HK-2 (cell line): ENCODE measurements at regions not wholly inside any gene's neighbourhood (a gene's known extent, or its start where the extent isn't known, plus 50 kb on each side); places are given as distances from the start of the nearest gene placed in this dataset.

Source experiments
- DNase-seq: peaks from one replicate; pipeline ENCODE4 v3.0.0-alpha.2; 2018; ENCODE audit not compliant: unreplicated experiment

DNA sequence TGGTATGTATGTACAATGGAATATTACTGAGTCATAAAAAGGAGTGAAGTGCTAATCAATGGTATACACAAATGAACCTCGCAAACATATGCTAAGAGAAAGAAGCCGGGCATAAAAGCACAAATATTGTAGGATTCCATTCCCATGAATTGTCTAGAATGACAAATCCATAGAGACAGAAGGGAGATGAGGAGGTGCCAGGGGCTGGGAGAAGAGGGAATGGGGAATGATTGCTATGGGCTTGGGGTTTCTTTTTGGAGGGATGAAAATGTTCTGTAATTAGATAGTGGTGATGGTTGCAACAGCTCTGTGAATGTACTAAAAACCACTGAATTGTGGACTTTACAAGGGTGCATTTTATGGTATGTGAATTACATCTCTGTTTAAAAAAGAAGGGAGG is 73.5 kb downstream of the GLI2 start:
- DNase-seq = no peak

- no peak for DNase-seq
Measured at GRCh38 chr2:120809609-120810440, 74.2 kb downstream of the GLI2 start.

GRCh38 chr2:120810639-120811038 is 75.0 kb downstream of the GLI2 start:
- DNase-seq = no peak

DNA sequence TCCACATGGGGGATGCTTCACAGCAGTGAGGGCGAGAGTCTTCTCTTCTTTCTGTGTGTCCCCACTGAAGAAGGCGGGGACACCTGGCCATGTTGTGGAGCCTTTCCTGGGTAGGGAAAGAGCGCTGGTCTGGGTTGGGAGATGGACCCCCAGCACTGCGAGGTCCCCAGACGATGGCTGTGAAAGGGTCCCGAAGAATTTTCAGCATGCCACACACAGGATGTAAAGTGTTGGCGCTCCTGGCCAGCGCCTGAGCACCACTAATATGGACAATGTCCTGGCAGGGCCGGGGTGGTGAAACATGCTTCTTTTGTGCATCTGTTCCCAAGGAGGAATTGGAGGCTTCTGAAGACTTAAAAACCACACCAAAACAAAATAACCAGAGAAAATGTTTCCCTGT is 77.2 kb downstream of the GLI2 start:
- DNase-seq = no peak

DNA sequence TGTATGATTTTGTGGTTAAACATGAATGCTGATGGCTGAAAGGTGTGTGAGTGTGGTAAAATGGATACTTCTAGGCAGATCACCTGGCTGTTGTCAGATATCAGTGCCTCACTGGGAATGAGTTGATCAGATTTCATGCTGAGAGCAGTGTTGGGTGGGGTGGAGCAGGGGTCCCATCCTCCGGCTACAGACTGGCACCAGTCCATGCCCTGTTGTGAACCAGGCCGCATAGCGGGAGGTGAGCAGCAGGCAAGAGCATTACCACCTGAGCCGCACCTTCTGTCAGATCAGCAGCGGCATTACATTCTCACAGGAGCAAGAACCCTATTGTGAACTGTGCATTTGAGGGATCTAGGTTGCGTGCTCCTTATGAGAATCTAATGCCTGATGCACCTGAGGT is 78.7 kb downstream of the GLI2 start:
- no peak for DNase-seq

- no peak for DNase-seq
Measured at GRCh38 chr2:120815292-120815691, 79.6 kb downstream of the GLI2 start.

- DNase-seq = no peak
Measured at GRCh38 chr2:120817136-120817955, 81.7 kb downstream of the GLI2 start.

DNA sequence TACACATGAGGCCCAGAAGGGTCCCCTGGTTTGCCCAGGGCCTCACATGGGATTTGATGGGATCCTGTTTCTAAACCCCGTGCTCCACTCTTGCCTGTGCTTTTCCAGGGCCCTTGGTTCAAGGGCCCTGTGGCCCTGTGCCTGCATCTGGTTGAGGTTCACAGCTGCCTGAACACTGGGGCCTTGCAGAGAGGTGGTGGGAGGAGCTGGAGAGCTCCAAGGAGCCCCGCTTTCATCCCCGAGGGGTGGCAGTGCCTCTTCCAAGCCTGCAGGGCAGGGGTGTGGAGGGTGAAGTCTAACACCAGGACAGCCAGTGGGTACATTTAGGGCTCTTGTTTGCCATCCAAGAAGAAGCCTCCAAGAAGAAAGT is 82.3 kb downstream of the GLI2 start:
- DNase-seq = no peak

DNA sequence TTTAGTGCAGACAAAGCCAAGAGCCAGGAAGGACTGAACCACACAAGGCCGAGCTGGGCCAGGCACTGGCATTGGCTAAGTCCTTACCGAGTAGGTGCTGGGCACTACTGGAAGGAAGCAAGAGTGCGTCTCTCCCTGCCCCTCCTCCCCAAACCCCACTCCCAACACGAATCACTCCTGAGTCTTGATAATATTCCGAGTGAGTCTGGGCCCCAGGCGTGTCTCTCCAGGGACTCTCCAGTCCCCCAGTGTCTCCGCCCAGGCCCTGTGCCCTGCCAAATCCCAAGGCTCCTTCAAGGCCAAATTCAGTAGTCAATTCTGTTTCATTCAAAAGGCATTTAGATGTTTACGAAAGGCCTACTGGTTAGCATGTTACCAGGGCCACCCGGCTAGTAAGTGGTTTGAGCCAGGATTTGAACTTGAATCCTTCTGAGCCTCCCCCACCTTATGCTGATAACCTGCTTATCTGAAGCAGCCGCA is 82.8 kb downstream of the GLI2 start:
- no peak for DNase-seq

- no peak for DNase-seq
Measured at GRCh38 chr2:120819720-120820210, 84.1 kb downstream of the GLI2 start.

DNA sequence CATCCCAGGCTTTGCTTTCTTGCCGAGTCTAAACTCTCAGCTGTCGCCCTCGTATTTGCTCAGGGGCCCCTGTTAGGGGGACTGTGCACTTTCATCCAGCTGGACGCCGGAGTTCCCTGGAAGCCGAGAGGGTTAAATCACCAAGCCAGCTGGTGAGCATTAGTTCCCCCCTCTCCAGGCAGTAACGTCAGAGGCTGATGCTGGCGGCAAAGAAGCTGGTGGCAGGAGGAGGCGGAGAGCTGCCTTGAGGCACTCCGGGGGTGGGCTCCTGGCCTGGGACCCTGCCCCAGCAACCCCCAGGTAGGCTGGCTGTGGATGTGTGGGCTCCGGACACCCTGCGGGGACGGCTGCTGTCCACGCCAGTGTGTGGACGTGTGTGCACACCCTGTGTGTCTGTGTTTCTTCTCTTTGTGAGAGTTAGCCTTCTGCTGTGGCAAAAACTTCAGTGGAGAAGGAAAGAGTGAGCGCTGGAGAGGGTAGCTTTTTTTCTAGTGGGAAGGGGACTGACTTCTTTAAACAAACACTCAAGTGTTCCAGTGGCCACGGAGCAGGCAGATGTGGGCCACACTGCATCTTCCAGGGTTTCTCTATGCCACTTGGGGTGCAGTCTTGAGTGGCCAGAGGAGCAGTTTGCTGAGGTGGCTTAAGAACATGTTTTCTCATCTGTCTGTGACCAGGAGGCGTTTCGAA is 84.7 kb downstream of the GLI2 start:
- no peak for DNase-seq

- DNase-seq = peak; percentile 53
Measured at GRCh38 chr2:120820953-120821279, 85.2 kb downstream of the GLI2 start.

DNA sequence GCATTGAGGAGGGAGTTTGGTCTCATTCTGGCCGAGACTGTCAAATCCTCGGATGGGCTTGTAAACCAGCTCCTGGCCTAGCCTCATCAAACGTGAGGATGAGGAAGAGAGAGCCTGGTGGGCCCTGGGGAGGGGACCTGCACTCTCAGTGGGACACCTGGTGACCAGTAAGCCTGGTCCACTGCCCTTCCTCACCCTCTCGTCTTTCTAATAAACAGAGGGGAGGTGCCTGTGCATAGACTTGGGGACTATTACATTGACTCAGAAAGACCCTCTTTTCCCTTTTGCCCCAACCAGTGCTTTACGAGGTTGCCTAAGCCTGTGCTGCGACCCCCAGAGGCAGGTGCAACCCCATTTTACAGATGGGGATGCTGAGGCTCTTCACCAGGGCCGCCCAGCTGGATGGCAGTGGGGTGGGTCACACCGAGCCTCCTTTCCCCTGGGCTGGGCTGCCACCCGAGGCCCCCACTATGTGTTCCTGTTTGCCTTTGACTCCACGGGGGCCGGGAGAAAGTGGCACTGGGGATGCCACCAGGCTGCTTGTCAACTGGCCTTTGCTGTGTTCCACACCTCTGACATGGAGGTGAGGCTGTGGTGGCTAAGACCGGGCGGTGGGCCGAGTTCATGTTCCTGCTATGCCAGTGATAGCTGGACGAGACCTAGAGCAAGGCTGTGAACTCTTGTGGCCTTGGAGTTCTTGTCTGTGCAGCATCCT is 85.9 kb downstream of the GLI2 start:
- DNase-seq = no peak

- DNase-seq = no peak
Measured at GRCh38 chr2:120822933-120823332, 87.3 kb downstream of the GLI2 start.

DNA sequence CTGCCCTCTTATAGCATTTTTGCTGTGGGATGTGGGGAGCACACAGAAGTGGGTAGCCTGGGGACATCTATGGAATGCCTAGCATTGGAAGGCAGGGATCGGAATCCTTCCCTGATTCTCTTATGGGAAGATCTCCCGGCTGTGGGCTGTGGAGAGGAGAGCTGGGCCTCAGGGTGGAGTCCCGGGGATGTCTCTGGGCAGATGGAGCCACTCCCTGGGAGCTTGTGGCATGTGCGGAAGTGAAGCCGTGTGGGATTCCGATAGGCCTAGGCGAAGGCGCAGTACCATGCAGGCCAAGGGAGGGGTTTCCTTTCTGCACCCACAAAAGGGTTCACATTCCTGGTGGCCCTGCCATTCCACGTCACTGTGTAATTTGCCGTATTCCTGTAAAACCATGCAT is 87.9 kb downstream of the GLI2 start:
- no peak for DNase-seq

GRCh38 chr2:120824246-120824645 is 88.6 kb downstream of the GLI2 start:
- no peak for DNase-seq

- DNase-seq = no peak
Measured at GRCh38 chr2:120825370-120826259, 89.9 kb downstream of the GLI2 start.

DNA sequence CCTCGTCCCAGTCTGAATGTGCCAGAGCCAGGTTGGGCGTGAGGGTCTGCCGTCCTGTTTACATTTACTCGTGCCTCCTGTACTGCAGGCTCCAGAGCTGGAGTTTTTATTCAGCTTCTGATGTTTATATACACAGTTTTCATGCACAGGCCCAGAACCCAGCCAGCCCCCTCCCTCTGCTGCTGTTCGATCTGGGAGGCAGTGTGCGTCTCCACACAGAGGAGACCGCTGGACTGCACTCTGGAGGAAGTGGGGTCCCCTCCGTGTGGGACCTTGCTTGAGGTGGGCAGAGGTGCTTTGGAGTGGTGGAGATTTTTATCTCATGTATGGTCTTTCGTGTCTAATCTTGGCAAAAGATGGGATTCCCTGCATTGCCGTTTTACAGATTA is 90.6 kb downstream of the GLI2 start:
- DNase-seq = no peak

- DNase-seq = no peak
Measured at GRCh38 chr2:120826716-120827410, 91.2 kb downstream of the GLI2 start.

GRCh38 chr2:120828066-120828465 is 92.4 kb downstream of the GLI2 start:
- no peak for DNase-seq
